ENCODE measurements at regions not wholly inside any gene's neighbourhood (a gene's known extent, or its start where the extent isn't known, plus 50 kb on each side); places are given as distances from the start of the nearest gene placed in this dataset.

DNA sequence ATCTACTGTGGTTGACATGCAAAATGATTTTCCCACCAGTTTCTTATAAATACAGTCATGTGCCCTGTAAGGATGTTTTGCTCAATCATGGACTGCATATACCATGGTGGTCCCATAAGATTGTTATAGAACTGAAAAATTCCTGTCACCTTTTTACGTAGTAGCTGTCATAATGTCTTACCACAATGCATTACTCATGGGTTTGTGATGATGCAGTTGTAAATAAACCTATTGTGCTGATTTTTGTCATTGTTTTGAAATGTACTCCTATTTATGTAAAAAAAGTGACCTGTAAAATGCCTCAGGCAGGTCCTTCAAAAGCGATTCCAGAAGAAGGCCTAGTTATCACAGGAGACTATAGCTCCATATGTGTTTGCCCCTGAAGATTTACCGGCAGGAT is 695.4 kb upstream of the KIF2B start:
- TF ChIP-seq CTCF (IDR thresholded peaks at IDR 0.05; ENCODE audit: insufficient read depth, low read depth, low read length) (no peak), EZH2 (IDR thresholded peaks at IDR 0.05; ENCODE audit: insufficient read depth, low read length) (no peak)

Data from astrocyte (in vitro differentiated cells and primary cell).